ENCODE measurements at regions not wholly inside any gene's neighbourhood (a gene's known extent, or its start where the extent isn't known, plus 50 kb on each side); places are given as distances from the start of the nearest gene placed in this dataset.
"Not testable (repeated sequence)": the region's sequence is repeated elsewhere in the genome, so short reads cannot be mapped to it uniquely, and the experiment has no call there.

- TF ChIP-seq CTCF (conservative IDR thresholded peaks at IDR 0.05): peak; percentile 62
- H3K4me3 Mint-ChIP-seq; H3K4me1 Mint-ChIP-seq; H3K9me3 Mint-ChIP-seq; H3K36me3 Mint-ChIP-seq (ENCODE audit: low read depth); H3K27ac Mint-ChIP-seq (ENCODE audit: unreplicated experiment); H3K27me3 Mint-ChIP-seq (ENCODE audit: low read depth): not testable (repeated sequence)
- DNase-seq (ENCODE audit: low read depth, low spot score): peak; percentile 23
These were observed 153.6 kb upstream of the EFCAB3 start for GRCh38 chr17:62226610-62227240.

GRCh38 chr17:62223585-62223984, 156.8 kb upstream of the EFCAB3 start:
- H3K4me3 Mint-ChIP-seq; H3K9me3 Mint-ChIP-seq; H3K4me1 Mint-ChIP-seq; H3K27me3 Mint-ChIP-seq (ENCODE audit: low read depth); H3K27ac Mint-ChIP-seq (ENCODE audit: unreplicated experiment); H3K36me3 Mint-ChIP-seq (ENCODE audit: low read depth); DNase-seq (ENCODE audit: low read depth, low spot score): not testable (repeated sequence)

GRCh38 chr17:62219221-62219899, 154.3 kb upstream of the MED13 start:
- Mint-ChIP-seq H3K9me3 (peaks cover 9% of the 10 kb centered on the region), H3K27ac (ENCODE audit: unreplicated experiment) (no peak overlapping the region), H3K27me3 (ENCODE audit: low read depth) (no peaks in the 10 kb centered on the region), H3K4me3 (no peak overlapping the region), H3K4me1 (no peaks in the 10 kb centered on the region), H3K36me3 (ENCODE audit: low read depth) (peaks cover 3% of the 10 kb centered on the region)
- no peak for DNase-seq (ENCODE audit: low read depth, low spot score)
- no peak for TF ChIP-seq CTCF (conservative IDR thresholded peaks at IDR 0.05)

- Mint-ChIP-seq H3K9me3 (peaks cover 6% of the 10 kb centered on the region), H3K4me3 (no peak overlapping the region), H3K36me3 (ENCODE audit: low read depth) (peaks cover 3% of the 10 kb centered on the region), H3K27me3 (ENCODE audit: low read depth) (peaks cover 5% of the 10 kb centered on the region), H3K4me1 (no peaks in the 10 kb centered on the region), H3K27ac (ENCODE audit: unreplicated experiment) (no peak overlapping the region)
- TF ChIP-seq CTCF (conservative IDR thresholded peaks at IDR 0.05): no peak
- DNase-seq (ENCODE audit: low read depth, low spot score): no peak
These were observed 151.8 kb upstream of the MED13 start for GRCh38 chr17:62216847-62217246.

GRCh38 chr17:62215891-62216290, 150.8 kb upstream of the MED13 start:
- H3K27ac Mint-ChIP-seq (ENCODE audit: unreplicated experiment); H3K27me3 Mint-ChIP-seq (ENCODE audit: low read depth); H3K4me3 Mint-ChIP-seq: not testable (repeated sequence)

GRCh38 chr17:62206550-62206949, 141.5 kb upstream of the MED13 start:
- H3K27me3 Mint-ChIP-seq (ENCODE audit: low read depth): no peaks in the 10 kb centered on the region
- no peak overlapping the region for H3K4me3 Mint-ChIP-seq
- H3K4me1 Mint-ChIP-seq: no peaks in the 10 kb centered on the region
- DNase-seq (ENCODE audit: low read depth, low spot score): no peak
- H3K9me3 Mint-ChIP-seq: peaks cover 3% of the 10 kb centered on the region
- TF ChIP-seq CTCF (conservative IDR thresholded peaks at IDR 0.05): no peak
- no peak overlapping the region for H3K27ac Mint-ChIP-seq (ENCODE audit: unreplicated experiment)
- H3K36me3 Mint-ChIP-seq (ENCODE audit: low read depth): no peaks in the 10 kb centered on the region

More at GRCh38 chr17:62215891-62216290, 150.8 kb upstream of the MED13 start:
- not testable (repeated sequence) for H3K4me1 Mint-ChIP-seq; DNase-seq (ENCODE audit: low read depth, low spot score); H3K9me3 Mint-ChIP-seq; H3K36me3 Mint-ChIP-seq (ENCODE audit: low read depth)

GRCh38 chr17:62197156-62197555, 132.1 kb upstream of the MED13 start:
- H3K4me3 Mint-ChIP-seq; DNase-seq (ENCODE audit: low read depth, low spot score); H3K27ac Mint-ChIP-seq (ENCODE audit: unreplicated experiment); H3K36me3 Mint-ChIP-seq (ENCODE audit: low read depth); H3K9me3 Mint-ChIP-seq; H3K27me3 Mint-ChIP-seq (ENCODE audit: low read depth); H3K4me1 Mint-ChIP-seq: not testable (repeated sequence)

- not testable (repeated sequence) for H3K36me3 Mint-ChIP-seq (ENCODE audit: low read depth); H3K9me3 Mint-ChIP-seq; H3K4me3 Mint-ChIP-seq; DNase-seq (ENCODE audit: low read depth, low spot score); H3K27me3 Mint-ChIP-seq (ENCODE audit: low read depth); H3K4me1 Mint-ChIP-seq; H3K27ac Mint-ChIP-seq (ENCODE audit: unreplicated experiment)
These were observed 131.5 kb upstream of the MED13 start for GRCh38 chr17:62196587-62196986.

Data from neural crest cell (in vitro differentiated cells).